ENCODE measurements at regions not wholly inside any gene's neighbourhood (a gene's known extent, or its start where the extent isn't known, plus 50 kb on each side); places are given as distances from the start of the nearest gene placed in this dataset.

- Histone ChIP-seq H3K9me3 (no peaks in the 10 kb centered on the region), H3K27me3 (no peaks in the 10 kb centered on the region), H3K4me3 (no peak overlapping the region), H3K4me1 (peaks cover 6 to 21% (median 11%) of the 10 kb centered on the region in 4 donors), H3K27ac (peak overlapping the region in 1 of 4 donors; percentile 84), H3K36me3 (no peaks in the 10 kb centered on the region)
- 94 to 100% methylated on average over 2 to 5 of the region's 5 CpGs for WGBS, 2 donors (ENCODE audit: low coverage in 1 of 2)
- intact Hi-C loops (cut with DNase I; ENCODE audit: low total_unique reads) = no loop called here
- in situ Hi-C loops (cut with MboI; ENCODE audit: low pct_ligation_motif_present in 1 of 4, low pct_unique_long_range_greater_than_20kb in 1 of 4, low sequenced_read_pairs in 3 of 4) = no loop called here
- no peak for DNase-seq
- TF ChIP-seq POLR2A (IDR thresholded peaks at IDR 0.05) = no peak
- no peak for TF ChIP-seq POLR2AphosphoS5 (IDR thresholded peaks at IDR 0.05)
- no peak for TF ChIP-seq EP300 (IDR thresholded peaks at IDR 0.05; ENCODE audit: low read depth)
- TF ChIP-seq CTCF (IDR thresholded peaks at IDR 0.05) = no peak
Measured at GRCh38 chr10:30555465-30555864, 74.1 kb downstream of the LYZL2 start.

- intact Hi-C loops (cut with DNase I; ENCODE audit: low total_unique reads) (no loop called here), in situ Hi-C loops (cut with MboI; ENCODE audit: low pct_ligation_motif_present in 1 of 4, low pct_unique_long_range_greater_than_20kb in 1 of 4, low sequenced_read_pairs in 3 of 4) (no loop called here)
- Histone ChIP-seq H3K9me3 (no peaks in the 10 kb centered on the region), H3K4me1 (peaks cover 6 to 21% (median 11%) of the 10 kb centered on the region in 4 donors), H3K36me3 (no peaks in the 10 kb centered on the region), H3K27me3 (no peaks in the 10 kb centered on the region), H3K27ac (peak overlapping the region; percentile 81 to 84 (median 83)), H3K4me3 (peak overlapping the region in 3 of 4 donors; percentile 14 to 41 (median 18))
- 36 to 48% methylated on average over 5 of the region's 5 CpGs for WGBS, 2 donors (ENCODE audit: low coverage in 1 of 2)
- TF ChIP-seq POLR2AphosphoS5 (IDR thresholded peaks at IDR 0.05) (no peak), EP300 (IDR thresholded peaks at IDR 0.05; ENCODE audit: low read depth) (no peak), POLR2A (IDR thresholded peaks at IDR 0.05) (no peak), CTCF (IDR thresholded peaks at IDR 0.05) (no peak)
- DNase-seq = no peak
Measured at GRCh38 chr10:30554440-30554825, 75.1 kb downstream of the LYZL2 start.

GRCh38 chr10:30553626-30554439, 75.7 kb downstream of the LYZL2 start:
- no peaks in the 10 kb centered on the region for H3K36me3 ChIP-seq
- H3K4me1 ChIP-seq = peaks cover 6 to 21% (median 11%) of the 10 kb centered on the region in 4 donors
- intact Hi-C loops (cut with DNase I; ENCODE audit: low total_unique reads) (no loop called here), in situ Hi-C loops (cut with MboI; ENCODE audit: low pct_ligation_motif_present in 1 of 4, low pct_unique_long_range_greater_than_20kb in 1 of 4, low sequenced_read_pairs in 3 of 4) (no loop called here)
- TF ChIP-seq POLR2A (IDR thresholded peaks at IDR 0.05) = peak; percentile 59
- peak; percentile 36 to 78 (median 40) for TF ChIP-seq POLR2AphosphoS5 (IDR thresholded peaks at IDR 0.05)
- no peak for TF ChIP-seq EP300 (IDR thresholded peaks at IDR 0.05; ENCODE audit: low read depth)
- no peak for TF ChIP-seq CTCF (IDR thresholded peaks at IDR 0.05)
- H3K27me3 ChIP-seq = no peaks in the 10 kb centered on the region
- WGBS, 2 donors (ENCODE audit: low coverage in 1 of 2) = 20 to 43% methylated on average over 9 to 12 of the region's 12 CpGs
- H3K27ac ChIP-seq = peak overlapping the region; percentile 81 to 84 (median 83)
- peak overlapping the region in 3 of 4 donors; percentile 14 to 41 (median 18) for H3K4me3 ChIP-seq
- peak; percentile 82 for DNase-seq
- no peaks in the 10 kb centered on the region for H3K9me3 ChIP-seq

- Histone ChIP-seq H3K27me3 (no peaks in the 10 kb centered on the region), H3K9me3 (no peaks in the 10 kb centered on the region), H3K27ac (peak overlapping the region; percentile 81 to 84 (median 83)), H3K36me3 (no peaks in the 10 kb centered on the region), H3K4me1 (peaks cover 6 to 21% (median 11%) of the 10 kb centered on the region in 4 donors), H3K4me3 (no peak overlapping the region)
- intact Hi-C loops (cut with DNase I; ENCODE audit: low total_unique reads) (no loop called here), in situ Hi-C loops (cut with MboI; ENCODE audit: low pct_ligation_motif_present in 1 of 4, low pct_unique_long_range_greater_than_20kb in 1 of 4, low sequenced_read_pairs in 3 of 4) (no loop called here)
- WGBS, 2 donors (ENCODE audit: low coverage in 1 of 2) = 84 to 89% methylated on average over 7 of the region's 7 CpGs
- TF ChIP-seq EP300 (IDR thresholded peaks at IDR 0.05; ENCODE audit: low read depth) = no peak
- no peak for TF ChIP-seq CTCF (IDR thresholded peaks at IDR 0.05)
- TF ChIP-seq POLR2AphosphoS5 (IDR thresholded peaks at IDR 0.05) = no peak
- TF ChIP-seq POLR2A (IDR thresholded peaks at IDR 0.05) = no peak
- no peak for DNase-seq
Measured at GRCh38 chr10:30553018-30553625, 76.4 kb downstream of the LYZL2 start.
